ENCODE measurements at regions not wholly inside any gene's neighbourhood (a gene's known extent, or its start where the extent isn't known, plus 50 kb on each side); places are given as distances from the start of the nearest gene placed in this dataset.

DNA sequence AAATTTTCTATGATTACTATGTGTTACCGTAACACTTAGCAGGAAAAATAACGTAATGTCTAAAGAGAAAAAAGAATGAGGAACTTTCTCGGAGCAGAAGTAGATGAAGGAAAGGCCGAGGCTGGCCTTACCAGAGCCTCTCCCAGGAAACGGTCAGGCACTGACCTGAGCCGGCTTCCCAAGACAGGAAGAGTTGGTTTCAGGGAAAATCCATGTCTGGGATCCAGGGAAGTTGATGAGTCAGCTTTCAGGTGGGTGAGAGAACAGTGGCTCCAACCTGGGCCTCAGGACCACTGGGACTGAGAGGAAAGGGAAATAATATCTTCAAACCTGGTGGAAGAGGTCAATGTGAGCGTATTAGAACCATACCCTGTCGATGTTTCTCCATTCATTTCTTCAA is 93.3 kb upstream of the UBL3 start:
- TF ChIP-seq, protein P1, sequence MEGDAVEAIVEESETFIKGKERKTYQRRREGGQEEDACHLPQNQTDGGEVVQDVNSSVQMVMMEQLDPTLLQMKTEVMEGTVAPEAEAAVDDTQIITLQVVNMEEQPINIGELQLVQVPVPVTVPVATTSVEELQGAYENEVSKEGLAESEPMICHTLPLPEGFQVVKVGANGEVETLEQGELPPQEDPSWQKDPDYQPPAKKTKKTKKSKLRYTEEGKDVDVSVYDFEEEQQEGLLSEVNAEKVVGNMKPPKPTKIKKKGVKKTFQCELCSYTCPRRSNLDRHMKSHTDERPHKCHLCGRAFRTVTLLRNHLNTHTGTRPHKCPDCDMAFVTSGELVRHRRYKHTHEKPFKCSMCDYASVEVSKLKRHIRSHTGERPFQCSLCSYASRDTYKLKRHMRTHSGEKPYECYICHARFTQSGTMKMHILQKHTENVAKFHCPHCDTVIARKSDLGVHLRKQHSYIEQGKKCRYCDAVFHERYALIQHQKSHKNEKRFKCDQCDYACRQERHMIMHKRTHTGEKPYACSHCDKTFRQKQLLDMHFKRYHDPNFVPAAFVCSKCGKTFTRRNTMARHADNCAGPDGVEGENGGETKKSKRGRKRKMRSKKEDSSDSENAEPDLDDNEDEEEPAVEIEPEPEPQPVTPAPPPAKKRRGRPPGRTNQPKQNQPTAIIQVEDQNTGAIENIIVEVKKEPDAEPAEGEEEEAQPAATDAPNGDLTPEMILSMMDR (IDR thresholded peaks at IDR 0.05): no peak
- TF ChIP-seq, protein P2, sequence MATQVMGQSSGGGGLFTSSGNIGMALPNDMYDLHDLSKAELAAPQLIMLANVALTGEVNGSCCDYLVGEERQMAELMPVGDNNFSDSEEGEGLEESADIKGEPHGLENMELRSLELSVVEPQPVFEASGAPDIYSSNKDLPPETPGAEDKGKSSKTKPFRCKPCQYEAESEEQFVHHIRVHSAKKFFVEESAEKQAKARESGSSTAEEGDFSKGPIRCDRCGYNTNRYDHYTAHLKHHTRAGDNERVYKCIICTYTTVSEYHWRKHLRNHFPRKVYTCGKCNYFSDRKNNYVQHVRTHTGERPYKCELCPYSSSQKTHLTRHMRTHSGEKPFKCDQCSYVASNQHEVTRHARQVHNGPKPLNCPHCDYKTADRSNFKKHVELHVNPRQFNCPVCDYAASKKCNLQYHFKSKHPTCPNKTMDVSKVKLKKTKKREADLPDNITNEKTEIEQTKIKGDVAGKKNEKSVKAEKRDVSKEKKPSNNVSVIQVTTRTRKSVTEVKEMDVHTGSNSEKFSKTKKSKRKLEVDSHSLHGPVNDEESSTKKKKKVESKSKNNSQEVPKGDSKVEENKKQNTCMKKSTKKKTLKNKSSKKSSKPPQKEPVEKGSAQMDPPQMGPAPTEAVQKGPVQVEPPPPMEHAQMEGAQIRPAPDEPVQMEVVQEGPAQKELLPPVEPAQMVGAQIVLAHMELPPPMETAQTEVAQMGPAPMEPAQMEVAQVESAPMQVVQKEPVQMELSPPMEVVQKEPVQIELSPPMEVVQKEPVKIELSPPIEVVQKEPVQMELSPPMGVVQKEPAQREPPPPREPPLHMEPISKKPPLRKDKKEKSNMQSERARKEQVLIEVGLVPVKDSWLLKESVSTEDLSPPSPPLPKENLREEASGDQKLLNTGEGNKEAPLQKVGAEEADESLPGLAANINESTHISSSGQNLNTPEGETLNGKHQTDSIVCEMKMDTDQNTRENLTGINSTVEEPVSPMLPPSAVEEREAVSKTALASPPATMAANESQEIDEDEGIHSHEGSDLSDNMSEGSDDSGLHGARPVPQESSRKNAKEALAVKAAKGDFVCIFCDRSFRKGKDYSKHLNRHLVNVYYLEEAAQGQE (IDR thresholded peaks at IDR 0.05; ENCODE audit: insufficient read depth in 1 of 2, low read depth in 2 of 2, low read length in 1 of 2): no peak
- TF ChIP-seq SIN3A (IDR thresholded peaks at IDR 0.05; ENCODE audit: borderline replicate concordance, insufficient read depth, low read depth, low read length) (no peak), TCF7L2 (IDR thresholded peaks at IDR 0.05; ENCODE audit: low read depth, low read length) (no peak), POLR2AphosphoS5 (IDR thresholded peaks at IDR 0.05; ENCODE audit: low read depth, low read length) (no peak)
